Neural cell (in vitro differentiated cells): ENCODE measurements at regions not wholly inside any gene's neighbourhood (a gene's known extent, or its start where the extent isn't known, plus 50 kb on each side); places are given as distances from the start of the nearest gene placed in this dataset.

Experiments used
- CTCF ChIP-seq: fragments of 450-650 bp; IDR thresholded peaks from 2 replicates; pipeline ENCODE4 v1.5.1; 2014; ENCODE audit warnings: antibody characterized with exemption, mild to moderate bottlenecking, moderate library complexity; ENCODE audit not compliant: poor library complexity, severe bottlenecking
- REST ChIP-seq: IDR thresholded peaks from 2 replicates; pipeline ENCODE4 v1.6.1; 2012; ENCODE audit warnings: borderline replicate concordance

GRCh38 chr2:128720080-128721022 lies 401.7 kb upstream of the HS6ST1 start:
- TF ChIP-seq CTCF, result no peak
- TF ChIP-seq REST, result no peak
